ENCODE measurements at regions not wholly inside any gene's neighbourhood (a gene's known extent, or its start where the extent isn't known, plus 50 kb on each side); places are given as distances from the start of the nearest gene placed in this dataset.

- no peak overlapping the region for H3K27ac ChIP-seq
- H3K36me3 ChIP-seq: no peaks in the 10 kb centered on the region
- DNase-seq (ENCODE audit: low spot score): no peak
- H3K9me3 ChIP-seq: peaks cover 0 to 9% of the 10 kb centered on the region in 2 donors
- TF ChIP-seq CTCF (IDR thresholded peaks at IDR 0.05): no peak
- H3K27me3 ChIP-seq: no peaks in the 10 kb centered on the region
- H3K4me3 ChIP-seq: no peak overlapping the region
- H3K4me1 ChIP-seq: no peaks in the 10 kb centered on the region
These were observed 173.3 kb downstream of the CCDC59 start for GRCh38 chr12:82184844-82185243.

DNA sequence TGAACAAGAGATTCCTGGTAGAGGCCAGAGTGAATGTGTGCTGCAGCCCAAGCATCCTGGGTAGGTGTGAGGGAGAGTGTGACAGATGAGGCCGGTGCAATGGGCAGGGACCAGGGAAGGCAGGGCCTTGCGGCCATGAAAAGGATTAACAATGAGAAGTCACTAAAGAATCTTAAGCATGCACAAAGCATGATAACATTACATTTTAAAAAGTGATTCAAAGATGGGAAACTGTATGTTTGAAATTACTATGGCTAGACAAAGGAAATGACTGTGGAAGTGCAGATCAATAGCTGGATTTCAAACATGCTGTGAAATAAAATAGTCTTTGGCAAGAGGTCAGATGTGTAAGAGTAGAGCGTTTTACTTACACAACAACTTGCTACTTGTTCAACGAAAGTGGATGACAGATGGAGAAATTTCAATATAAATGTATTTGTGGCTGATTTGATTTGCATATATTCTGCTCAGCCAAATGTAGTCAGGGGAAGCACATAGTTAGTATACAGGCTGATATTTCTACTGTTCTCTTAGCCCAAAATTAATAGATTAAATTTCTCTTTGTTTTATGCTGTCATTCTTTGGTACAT, 175.5 kb downstream of the CCDC59 start:
- TF ChIP-seq CTCF (IDR thresholded peaks at IDR 0.05): no peak
- Histone ChIP-seq H3K27ac (no peak overlapping the region), H3K9me3 (no peaks in the 10 kb centered on the region), H3K4me1 (no peaks in the 10 kb centered on the region), H3K27me3 (no peaks in the 10 kb centered on the region), H3K36me3 (no peaks in the 10 kb centered on the region), H3K4me3 (no peak overlapping the region)
- no peak for DNase-seq (ENCODE audit: low spot score)

DNA sequence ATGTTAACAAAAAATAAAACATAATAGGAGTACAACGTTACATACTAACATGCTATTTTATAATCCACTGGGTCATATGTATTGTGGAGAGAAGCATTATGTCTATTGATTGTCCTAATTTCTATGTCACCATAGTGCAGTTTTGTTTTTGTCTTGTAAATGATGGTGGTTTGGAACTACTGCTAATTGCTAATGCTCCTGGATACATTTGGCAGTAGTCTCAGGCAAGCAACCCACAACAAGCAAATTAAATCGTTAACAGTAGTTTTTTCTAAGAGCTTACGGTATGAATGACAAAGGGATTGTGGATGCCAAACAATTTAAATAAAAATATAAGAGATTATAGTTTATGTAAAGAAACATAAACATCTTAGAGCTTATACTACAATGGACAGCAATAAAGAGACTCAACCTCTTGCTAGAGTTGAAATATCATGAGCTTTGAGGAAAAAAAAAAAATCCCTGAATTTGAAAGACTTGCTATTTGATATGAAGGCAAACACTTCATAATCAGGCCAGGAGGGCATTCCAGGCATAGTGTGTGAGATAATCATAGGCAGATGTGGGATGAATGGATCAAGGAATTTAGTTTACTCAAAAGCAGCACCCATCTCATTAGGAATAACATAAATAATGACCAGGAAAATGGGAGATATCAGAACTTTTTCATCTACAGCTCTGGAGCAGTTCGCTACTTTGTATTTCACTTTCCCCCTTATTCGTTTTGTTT, 181.3 kb downstream of the CCDC59 start:
- TF ChIP-seq CTCF (IDR thresholded peaks at IDR 0.05): no peak
- no peak for DNase-seq (ENCODE audit: low spot score)

GRCh38 chr12:82176026-82176425, 182.2 kb downstream of the CCDC59 start:
- no peaks in the 10 kb centered on the region for H3K36me3 ChIP-seq
- no peaks in the 10 kb centered on the region for H3K4me1 ChIP-seq
- H3K4me3 ChIP-seq: no peak overlapping the region
- H3K9me3 ChIP-seq: no peaks in the 10 kb centered on the region
- no peak overlapping the region for H3K27ac ChIP-seq
- no peak for DNase-seq (ENCODE audit: low spot score)
- TF ChIP-seq CTCF (IDR thresholded peaks at IDR 0.05): no peak
- H3K27me3 ChIP-seq: no peaks in the 10 kb centered on the region

More for the DNA sequence above, 181.3 kb downstream of the CCDC59 start:
- H3K27ac ChIP-seq: no peak overlapping the region
- no peaks in the 10 kb centered on the region for H3K27me3 ChIP-seq
- no peaks in the 10 kb centered on the region for H3K4me1 ChIP-seq
- H3K9me3 ChIP-seq: no peaks in the 10 kb centered on the region
- H3K4me3 ChIP-seq: no peak overlapping the region
- no peaks in the 10 kb centered on the region for H3K36me3 ChIP-seq

GRCh38 chr12:82174936-82175335, 183.3 kb downstream of the CCDC59 start:
- Histone ChIP-seq H3K36me3 (no peaks in the 10 kb centered on the region), H3K4me3 (no peak overlapping the region), H3K27me3 (no peaks in the 10 kb centered on the region), H3K9me3 (no peaks in the 10 kb centered on the region), H3K27ac (no peak overlapping the region), H3K4me1 (no peaks in the 10 kb centered on the region)
- TF ChIP-seq CTCF (IDR thresholded peaks at IDR 0.05): no peak
- no peak for DNase-seq (ENCODE audit: low spot score)

Measured in right atrium auricular region (tissue), 2 donors.